CD4-positive, alpha-beta T cell treated with Interleukin-17A for 4 hours (primary cell): ENCODE measurements at regions not wholly inside any gene's neighbourhood (a gene's known extent, or its start where the extent isn't known, plus 50 kb on each side); places are given as distances from the start of the nearest gene placed in this dataset.
"Not testable (repeated sequence)": the region's sequence is repeated elsewhere in the genome, so short reads cannot be mapped to it uniquely, and the experiment has no call there.

Experiments
- DNase-seq: peaks from one replicate; pipeline ENCODE4 v3.0.0-alpha.2; 2020; ENCODE audit warnings: mixed read lengths

GRCh38 chr5:174567506-174568141 lies 156.8 kb upstream of the MSX2 start:
- no peak for DNase-seq

GRCh38 chr5:174570662-174571061 lies 153.7 kb upstream of the MSX2 start:
- DNase-seq: no peak

- no peak for DNase-seq
These were observed 152.6 kb upstream of the MSX2 start for GRCh38 chr5:174571662-174572397.

- DNase-seq: no peak
These were observed 151.8 kb upstream of the MSX2 start for GRCh38 chr5:174572591-174572990.

GRCh38 chr5:174573221-174573994 lies 151.0 kb upstream of the MSX2 start:
- no peak for DNase-seq

- DNase-seq: no peak
These were observed 149.3 kb upstream of the MSX2 start for GRCh38 chr5:174575043-174575442.

- DNase-seq: no peak
These were observed 148.3 kb upstream of the MSX2 start for GRCh38 chr5:174576042-174576441.

GRCh38 chr5:174581479-174581878 lies 142.9 kb upstream of the MSX2 start:
- DNase-seq: no peak

- no peak for DNase-seq
These were observed 142.5 kb upstream of the MSX2 start for GRCh38 chr5:174581894-174582293.

GRCh38 chr5:174583071-174583470 lies 141.3 kb upstream of the MSX2 start:
- no peak for DNase-seq

- DNase-seq: no peak
These were observed 138.9 kb upstream of the MSX2 start for GRCh38 chr5:174585472-174585871.

- DNase-seq: not testable (repeated sequence)
These were observed 138.2 kb upstream of the MSX2 start for GRCh38 chr5:174586163-174586562.

- no peak for DNase-seq
These were observed 135.4 kb upstream of the MSX2 start for GRCh38 chr5:174589011-174589410.

GRCh38 chr5:174589599-174589998 lies 134.8 kb upstream of the MSX2 start:
- DNase-seq: no peak

- no peak for DNase-seq
These were observed 133.6 kb upstream of the MSX2 start for GRCh38 chr5:174590820-174591219.

GRCh38 chr5:174596429-174596828 lies 128.0 kb upstream of the MSX2 start:
- DNase-seq: no peak

GRCh38 chr5:174599992-174600391 lies 124.4 kb upstream of the MSX2 start:
- no peak for DNase-seq

GRCh38 chr5:174601946-174602345 lies 122.4 kb upstream of the MSX2 start:
- no peak for DNase-seq

GRCh38 chr5:174606153-174606552 lies 118.2 kb upstream of the MSX2 start:
- no peak for DNase-seq

GRCh38 chr5:174606646-174607045 lies 117.7 kb upstream of the MSX2 start:
- no peak for DNase-seq

- no peak for DNase-seq
These were observed 117.2 kb upstream of the MSX2 start for GRCh38 chr5:174607205-174607604.

GRCh38 chr5:174607916-174608315 lies 116.5 kb upstream of the MSX2 start:
- no peak for DNase-seq

GRCh38 chr5:174608631-174609097 lies 115.7 kb upstream of the MSX2 start:
- no peak for DNase-seq

- no peak for DNase-seq
These were observed 115.3 kb upstream of the MSX2 start for GRCh38 chr5:174609116-174609515.
